Activated CD8-positive, alpha-beta memory T cell treated with anti-CD3 and anti-CD28 coated beads, Interleukin-2, amount 10 ng/mL, durations not matched to agents 7 days and 5 days (primary cell): ENCODE measurements at regions not wholly inside any gene's neighbourhood (a gene's known extent, or its start where the extent isn't known, plus 50 kb on each side); places are given as distances from the start of the nearest gene placed in this dataset.

ENCODE experiments used
- ATAC-seq: fragments of 150-1000 bp; cut with Tn5 transposase; one replicate; pipeline ENCODE4 v1.10.0; 2021; ENCODE audit warnings: moderate library complexity
- CTCF ChIA-PET: fragments of 350-600 bp; sonication (Branson Sonifier 250); formaldehyde crosslinking; loops from one replicate; lab custom pipeline; 2021; ENCODE audit warnings: antibody characterized with exemption; lab: Charles Lee
- DNase-seq: peaks from one replicate; pipeline ENCODE4 v3.0.0-alpha.2; 2020
- H3K27ac Mint-ChIP-seq: one replicate; pipeline ENCODE4 v1.8.0; 2021; ENCODE audit warnings: mild to moderate bottlenecking, mixed read lengths
- H3K27me3 Mint-ChIP-seq: one replicate; pipeline ENCODE4 v1.8.0; 2021; ENCODE audit warnings: mixed read lengths
- H3K36me3 Mint-ChIP-seq: one replicate; pipeline ENCODE4 v1.8.0; 2021; ENCODE audit warnings: mild to moderate bottlenecking, mixed read lengths
- H3K4me1 Mint-ChIP-seq: one replicate; pipeline ENCODE4 v1.8.0; 2021; ENCODE audit warnings: mixed read lengths
- H3K4me3 Mint-ChIP-seq: one replicate; pipeline ENCODE4 v1.8.0; 2021; ENCODE audit warnings: mild to moderate bottlenecking, moderate library complexity, mixed read lengths
- H3K9me3 Mint-ChIP-seq: one replicate; pipeline ENCODE4 v1.8.0; 2022; ENCODE audit warnings: low read depth, mixed read lengths

GRCh38 chr7:41762641-41763040 is 59.8 kb upstream of the INHBA start:
- CTCF ChIA-PET: no interaction called here
- Mint-ChIP-seq H3K9me3 (peaks cover 5% of the 10 kb centered on the region), H3K27me3 (no peaks in the 10 kb centered on the region), H3K4me1 (no peaks in the 10 kb centered on the region), H3K4me3 (no peak overlapping the region), H3K36me3 (no peaks in the 10 kb centered on the region), H3K27ac (no peak overlapping the region)
- DNase-seq (no peak), ATAC-seq (no peak)

- no peak for DNase-seq
- no peaks in the 10 kb centered on the region for H3K36me3 Mint-ChIP-seq
Measured at GRCh38 chr7:41760293-41760692, 57.4 kb upstream of the INHBA start.

GRCh38 chr7:41758321-41758720 is 55.4 kb upstream of the INHBA start:
- Mint-ChIP-seq H3K27me3 (no peaks in the 10 kb centered on the region), H3K4me1 (no peaks in the 10 kb centered on the region), H3K9me3 (peaks cover 8% of the 10 kb centered on the region), H3K4me3 (no peak overlapping the region), H3K27ac (no peak overlapping the region), H3K36me3 (no peaks in the 10 kb centered on the region)
- DNase-seq: no peak
- no peak for ATAC-seq
- CTCF ChIA-PET: no interaction called here

More at GRCh38 chr7:41760293-41760692, 57.4 kb upstream of the INHBA start:
- H3K27me3 Mint-ChIP-seq: no peaks in the 10 kb centered on the region
- no peak for ATAC-seq
- H3K9me3 Mint-ChIP-seq: peaks cover 3% of the 10 kb centered on the region
- H3K27ac Mint-ChIP-seq: no peak overlapping the region
- no peaks in the 10 kb centered on the region for H3K4me1 Mint-ChIP-seq
- H3K4me3 Mint-ChIP-seq: no peak overlapping the region
- CTCF ChIA-PET: no interaction called here

GRCh38 chr7:41756650-41757182 is 53.8 kb upstream of the INHBA start:
- no peak overlapping the region for H3K4me3 Mint-ChIP-seq
- CTCF ChIA-PET: no interaction called here
- H3K4me1 Mint-ChIP-seq: no peaks in the 10 kb centered on the region
- H3K27ac Mint-ChIP-seq: no peak overlapping the region
- no peaks in the 10 kb centered on the region for H3K36me3 Mint-ChIP-seq
- DNase-seq (no peak), ATAC-seq (no peak)
- H3K9me3 Mint-ChIP-seq: peaks cover 8% of the 10 kb centered on the region
- no peaks in the 10 kb centered on the region for H3K27me3 Mint-ChIP-seq

- DNase-seq: no peak
Measured at GRCh38 chr7:41755096-41755495, 52.2 kb upstream of the INHBA start.

GRCh38 chr7:41754046-41754445 is 51.2 kb upstream of the INHBA start:
- CTCF ChIA-PET: no interaction called here
- Mint-ChIP-seq H3K4me3 (no peak overlapping the region), H3K27me3 (no peaks in the 10 kb centered on the region), H3K4me1 (no peaks in the 10 kb centered on the region), H3K9me3 (peaks cover 8% of the 10 kb centered on the region), H3K36me3 (no peaks in the 10 kb centered on the region), H3K27ac (no peak overlapping the region)
- DNase-seq (no peak), ATAC-seq (no peak)

More at GRCh38 chr7:41755096-41755495, 52.2 kb upstream of the INHBA start:
- Mint-ChIP-seq H3K9me3 (peaks cover 8% of the 10 kb centered on the region), H3K4me1 (no peaks in the 10 kb centered on the region), H3K36me3 (no peaks in the 10 kb centered on the region), H3K4me3 (no peak overlapping the region), H3K27ac (no peak overlapping the region), H3K27me3 (no peaks in the 10 kb centered on the region)
- CTCF ChIA-PET: no interaction called here
- ATAC-seq: no peak
